Prostate gland (tissue), 2 donors: ENCODE measurements at regions not wholly inside any gene's neighbourhood (a gene's known extent, or its start where the extent isn't known, plus 50 kb on each side); places are given as distances from the start of the nearest gene placed in this dataset.

Source experiments
- CTCF ChIP-seq, 4 experiments: fragments of 200-600 bp in 2 of 4; fragments of 450-650 bp in 2 of 4; sonication (generic) in 2 of 4; IDR thresholded peaks; 1 replicate in 3 of 4; 2 replicates in 1 of 4; pipeline ENCODE4 v1.5.1; 2016 to 2019; ENCODE audit warnings: antibody characterized with exemption in 4 of 4, mild to moderate bottlenecking in 2 of 4, moderate library complexity in 2 of 4
- POLR2AphosphoS5 ChIP-seq: sonication (generic); formaldehyde crosslinking; IDR thresholded peaks from one replicate; pipeline ENCODE4 v1.6.1; 2017; ENCODE audit warnings: antibody characterized with exemption

DNA sequence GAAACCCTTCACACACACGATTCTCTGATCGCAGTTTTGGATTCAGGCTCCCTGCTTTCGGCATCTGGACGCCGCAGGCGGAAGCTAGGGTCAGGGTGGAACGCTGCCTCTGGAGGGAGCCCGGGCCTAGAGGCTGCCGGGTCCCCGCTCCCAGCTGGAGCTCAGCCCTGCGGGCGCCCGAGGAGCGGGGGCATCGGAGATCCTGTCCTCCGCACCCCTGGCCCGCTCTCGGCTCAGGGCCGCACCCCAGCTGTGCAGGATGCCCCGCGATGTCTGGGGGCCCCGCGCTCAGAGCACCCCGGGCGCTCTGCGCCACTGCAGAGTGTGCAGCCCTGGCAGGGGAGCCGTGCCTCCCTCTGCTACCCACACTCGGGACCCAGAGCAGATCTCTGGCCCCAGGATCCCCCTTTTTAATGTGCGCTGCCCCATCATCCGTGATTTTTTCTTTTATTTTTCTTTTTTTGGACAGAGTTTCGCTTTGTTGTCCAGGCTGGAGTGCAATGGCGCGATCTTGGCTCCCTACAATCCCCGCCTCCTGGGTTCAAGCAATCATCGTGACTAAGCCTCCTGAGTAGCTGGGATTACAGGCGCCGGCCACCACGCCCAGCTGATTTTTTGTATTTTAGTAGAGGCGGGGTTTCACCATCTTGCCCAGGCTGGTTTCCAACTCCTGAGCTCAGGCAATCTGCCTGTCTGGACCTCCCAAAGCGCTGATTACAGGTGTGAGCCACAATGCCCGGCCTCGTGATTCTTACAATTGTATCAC, 54.8 kb upstream of the TUBA3E start:
- TF ChIP-seq CTCF (IDR thresholded peaks at IDR 0.05), result no peak
- TF ChIP-seq POLR2AphosphoS5, result no peak
